IMR-90 (cell line): ENCODE measurements at regions not wholly inside any gene's neighbourhood (a gene's known extent, or its start where the extent isn't known, plus 50 kb on each side); places are given as distances from the start of the nearest gene placed in this dataset.

ENCODE experiments used
- ATAC-seq: fragments of 200-7000 bp; cut with Tn5 transposase; 2 replicates; pipeline ENCODE4 v1.9.1; 2020; ENCODE audit warnings: low read depth, mild to moderate bottlenecking, moderate library complexity
- BruUV-seq: library from RNA; stranded (reverse); fragments of 400-500 nt; replicated peaks from 2 replicates; lab custom pipeline; 2021; lab: Mats Ljungman, UMichigan
- CTCF ChIA-PET: fragments of 300-600 bp; formaldehyde crosslinking; extraction: SDS; loops from one replicate; lab custom pipeline; 2021; ENCODE audit warnings: antibody characterized with exemption; lab: Yijun Ruan, JAX
- POLR2A ChIA-PET: fragments of 300-600 bp; sonication (Branson Sonifier 250); formaldehyde crosslinking; loops from one replicate; lab custom pipeline; 2022; ENCODE audit warnings: antibody characterized with exemption; ENCODE audit not compliant: unreplicated experiment; lab: Charles Lee
- DNase-seq: peaks from one replicate; pipeline ENCODE4 v3.0.0; 2013
- H2AFZ ChIP-seq: replicated peaks from 2 replicates; pipeline ENCODE3; 2013; ENCODE audit warnings: low read length, mild to moderate bottlenecking; ENCODE audit not compliant: poor library complexity
- H2AK5ac ChIP-seq: 2 replicates; pipeline ENCODE4 v1.6.1; 2013; ENCODE audit warnings: low read depth, low read length, inconsistent platforms
- H2AK9ac ChIP-seq: replicated peaks from 2 replicates; pipeline ENCODE3; 2013; ENCODE audit warnings: mild to moderate bottlenecking, low read depth, low read length, moderate library complexity; ENCODE audit not compliant: poor library complexity
- H2BK120ac ChIP-seq: 2 replicates; pipeline ENCODE4 v1.6.1; 2013; ENCODE audit warnings: low read depth, low read length, inconsistent platforms
- H2BK15ac ChIP-seq: 3 replicates; pipeline ENCODE4 v1.6.1; 2013; ENCODE audit warnings: low read depth, low read length, inconsistent platforms
- H2BK20ac ChIP-seq: 2 replicates; pipeline ENCODE4 v1.6.1; 2013; ENCODE audit warnings: low read depth, mild to moderate bottlenecking, inconsistent platforms, low read length, moderate library complexity
- H2BK5ac ChIP-seq: 2 replicates; pipeline ENCODE4 v1.6.1; 2013; ENCODE audit warnings: mild to moderate bottlenecking, low read depth, low read length, inconsistent platforms; ENCODE audit not compliant: poor library complexity, severe bottlenecking
- H3K14ac ChIP-seq: replicated peaks from 2 replicates; pipeline ENCODE4 v1.6.1; 2013; ENCODE audit warnings: low read depth, low read length, inconsistent platforms
- H3K18ac ChIP-seq: 2 replicates; pipeline ENCODE4 v1.6.1; 2013; ENCODE audit warnings: low read depth, low read length, control low read depth
- H3K23ac ChIP-seq: 2 replicates; pipeline ENCODE4 v1.6.1; 2013; ENCODE audit warnings: low read depth, low read length, inconsistent platforms
- H3K27ac ChIP-seq: 2 replicates; pipeline ENCODE4 v1.5.1; 2013; ENCODE audit warnings: mild to moderate bottlenecking, control low read depth, low read length; ENCODE audit not compliant: insufficient read depth
- H3K27me3 ChIP-seq: 2 replicates; pipeline ENCODE4 v1.6.1; 2013; ENCODE audit warnings: low read length; ENCODE audit not compliant: control insufficient read depth, insufficient read depth
- H3K36me3 ChIP-seq: 2 replicates; pipeline ENCODE4 v1.6.1; 2013; ENCODE audit warnings: low read length, mixed read lengths; ENCODE audit not compliant: control insufficient read depth, insufficient read depth
- H3K4ac ChIP-seq: 2 replicates; pipeline ENCODE4 v1.6.1; 2013; ENCODE audit warnings: low read depth, low read length, inconsistent platforms
- H3K4me1 ChIP-seq: 2 replicates; pipeline ENCODE4 v1.6.1; 2013; ENCODE audit warnings: low read length, mixed read lengths; ENCODE audit not compliant: control insufficient read depth, insufficient read depth
- H3K4me2 ChIP-seq: 2 replicates; pipeline ENCODE4 v1.6.1; 2013; ENCODE audit warnings: low read depth, mild to moderate bottlenecking, control low read depth, low read length, moderate library complexity
- H3K4me3 ChIP-seq: 2 replicates; pipeline ENCODE4 v1.5.1; 2013; ENCODE audit warnings: low read depth, mild to moderate bottlenecking, control low read depth, low read length, moderate library complexity; ENCODE audit not compliant: insufficient read depth
- H3K56ac ChIP-seq: 2 replicates; pipeline ENCODE4 v1.6.1; 2013; ENCODE audit warnings: low read length, inconsistent platforms; ENCODE audit not compliant: insufficient read depth; ENCODE audit errors: extremely low read depth
- H3K79me1 ChIP-seq, 2 experiments: 2 replicates each; pipeline ENCODE4 v1.6.1; 2013; ENCODE audit warnings: low read length in 2 of 2, inconsistent platforms in 1 of 2, low read depth in 1 of 2
- H3K9ac ChIP-seq: 2 replicates; pipeline ENCODE4 v1.6.1; 2013; ENCODE audit warnings: low read depth, low read length, control low read depth
- H3K9me1 ChIP-seq: 2 replicates; pipeline ENCODE4 v1.6.1; 2013; ENCODE audit warnings: low read length, inconsistent platforms; ENCODE audit not compliant: insufficient read depth
- H3K9me3 ChIP-seq: 2 replicates; pipeline ENCODE4 v1.6.1; 2013; ENCODE audit warnings: low read length; ENCODE audit not compliant: control insufficient read depth, insufficient read depth
- H4K20me1 ChIP-seq: 2 replicates; pipeline ENCODE4 v1.6.1; 2013; ENCODE audit warnings: low read length, inconsistent platforms; ENCODE audit not compliant: insufficient read depth
- H4K5ac ChIP-seq: 2 replicates; pipeline ENCODE4 v1.6.1; 2013; ENCODE audit warnings: mild to moderate bottlenecking, low read depth, low read length, control low read depth
- H4K8ac ChIP-seq, 2 experiments: 2 replicates each; pipeline ENCODE4 v1.6.1; 2013; ENCODE audit warnings: low read depth in 2 of 2, low read length in 2 of 2, control low read depth in 1 of 2, inconsistent platforms in 1 of 2
- H4K91ac ChIP-seq: 2 replicates; pipeline ENCODE4 v1.6.1; 2013; ENCODE audit warnings: low read depth, low read length, inconsistent platforms; ENCODE audit not compliant: insufficient read depth
- FOS ChIP-seq: fragments of 150-350 bp; IDR thresholded peaks from 2 replicates; pipeline ENCODE4 v1.6.1; 2016; ENCODE audit warnings: low read depth, low read length
- POLR2A ChIP-seq: IDR thresholded peaks from 2 replicates; pipeline ENCODE4 v1.6.1; 2012; ENCODE audit warnings: mild to moderate bottlenecking, low read depth, low read length
- RAD21 ChIP-seq: IDR thresholded peaks from 2 replicates; pipeline ENCODE4 v1.6.1; 2012; ENCODE audit warnings: low read length, improper control_type of control experiment
- RCOR1 ChIP-seq: IDR thresholded peaks from 2 replicates; pipeline ENCODE4 v1.6.1; 2012; ENCODE audit warnings: mild to moderate bottlenecking, low read length, improper control_type of control experiment; ENCODE audit not compliant: insufficient replicate concordance
- WGBS, 2 experiments: methylation state at CpG; one replicate each; pipeline versions ENCODE4 v1.1.5 to v1.1.7; 2013; ENCODE audit warnings: missing lambda C conversion rate in 2 of 2; ENCODE audit not compliant: insufficient read length in 1 of 2; ENCODE audit errors: extremely low coverage in 2 of 2; 5-methylcytosine and 5-hydroxymethylcytosine counted together
- dilution Hi-C: fragments of 300-500 bp; cut with HindIII; formaldehyde crosslinking; loops from one replicate; pipeline ENCODE4 v1.14.3; 2018; ENCODE audit warnings: low sequenced_read_pairs; ENCODE audit not compliant: unreplicated experiment
- in situ Hi-C: fragments of 300-500 bp; cut with MboI; formaldehyde crosslinking; loops from 3 replicates; pipeline ENCODE4 v1.14.3; 2019; ENCODE audit warnings: low sequenced_read_pairs, inconsistent platforms, mixed read lengths
- intact Hi-C: fragments of 100-400 bp; cut with micrococcal nuclease; formaldehyde crosslinking; loops from 2 replicates; pipeline ENCODE4 v1.10.0; 2022

DNA sequence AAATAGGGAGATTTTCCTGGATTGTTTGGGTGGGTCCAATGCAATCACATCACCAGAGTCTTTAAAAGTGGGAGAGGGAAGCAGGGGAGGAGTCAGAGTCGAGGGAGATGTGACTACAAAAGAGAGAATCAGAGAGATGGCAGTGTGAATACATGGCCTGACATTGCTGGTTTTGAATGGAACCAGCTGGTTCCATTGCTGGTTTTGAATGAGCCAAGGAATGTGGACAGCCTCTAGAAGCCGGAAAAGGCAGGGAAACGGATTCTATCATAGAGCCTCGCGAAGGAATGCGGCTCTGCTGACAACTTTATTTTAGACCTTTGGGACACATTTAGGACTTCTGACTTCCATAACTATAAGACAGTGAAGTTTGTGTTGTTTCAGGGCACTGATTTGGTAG lies 627.0 kb upstream of the HTR2C start:
- no TSS peak for BruUV-seq
- H3K9me3 ChIP-seq, result 0 out of 2 replicates have a peak, but pooled peaks cover 1% of the 10 kb centered on the region
- no peak overlapping the region for H4K8ac ChIP-seq
- no peak overlapping the region for H3K27ac ChIP-seq
- no peaks in the 10 kb centered on the region for H3K4me1 ChIP-seq
- intact Hi-C loops, result no loop called here
- H3K27me3 ChIP-seq, result no peaks in the 10 kb centered on the region; the same call in none of the 2 replicates
- no peak overlapping the region for H3K9ac ChIP-seq
- H4K91ac ChIP-seq, result no peak overlapping the region
- no peak overlapping the region for H3K14ac ChIP-seq
- no peak overlapping the region for H2BK20ac ChIP-seq
- no peak overlapping the region for H2AK9ac ChIP-seq
- H3K4me2 ChIP-seq, result no peak overlapping the region
- no peak overlapping the region for H3K4ac ChIP-seq
- no peak for DNase-seq
- H3K56ac ChIP-seq, result no peak overlapping the region
- dilution Hi-C loops, result no loop called here
- in situ Hi-C loops, result no loop called here
- no peak for TF ChIP-seq RAD21
- TF ChIP-seq POLR2A, result no peak
- no peak for TF ChIP-seq FOS
- no peak for TF ChIP-seq RCOR1
- 0% methylated on average over 1 of the region's 6 CpGs; no CpG with 5 or more reads in 1 of the 2 experiments for WGBS, 2 experiments
- H3K9me1 ChIP-seq, result no peaks in the 10 kb centered on the region
- H3K18ac ChIP-seq, result no peak overlapping the region
- no peak overlapping the region for H2BK120ac ChIP-seq
- no peak overlapping the region for H2BK5ac ChIP-seq
- no peak overlapping the region for H2AFZ ChIP-seq
- no peak overlapping the region for H2AK5ac ChIP-seq
- H2BK15ac ChIP-seq, result no peak overlapping the region
- ChIA-PET POLR2A (no interaction called here), CTCF (no interaction called here)
- no peak overlapping the region for H4K5ac ChIP-seq
- H3K4me3 ChIP-seq, result no peak overlapping the region
- no peak overlapping the region for H3K23ac ChIP-seq
- ATAC-seq, result no peak
- H4K20me1 ChIP-seq, result no peaks in the 10 kb centered on the region
- H3K79me1 ChIP-seq, result no peaks in the 10 kb centered on the region
- H3K36me3 ChIP-seq, result no peaks in the 10 kb centered on the region
